Skin of body (tissue), 1 donor: ENCODE measurements at regions not wholly inside any gene's neighbourhood (a gene's known extent, or its start where the extent isn't known, plus 50 kb on each side); places are given as distances from the start of the nearest gene placed in this dataset.
"Not testable (repeated sequence)": the region's sequence is repeated elsewhere in the genome, so short reads cannot be mapped to it uniquely, and the experiment has no call there.

Source experiments
- DNase-seq: peaks from one replicate; lab custom pipeline; 2025; lab: John Stamatoyannopoulos, UW

DNA sequence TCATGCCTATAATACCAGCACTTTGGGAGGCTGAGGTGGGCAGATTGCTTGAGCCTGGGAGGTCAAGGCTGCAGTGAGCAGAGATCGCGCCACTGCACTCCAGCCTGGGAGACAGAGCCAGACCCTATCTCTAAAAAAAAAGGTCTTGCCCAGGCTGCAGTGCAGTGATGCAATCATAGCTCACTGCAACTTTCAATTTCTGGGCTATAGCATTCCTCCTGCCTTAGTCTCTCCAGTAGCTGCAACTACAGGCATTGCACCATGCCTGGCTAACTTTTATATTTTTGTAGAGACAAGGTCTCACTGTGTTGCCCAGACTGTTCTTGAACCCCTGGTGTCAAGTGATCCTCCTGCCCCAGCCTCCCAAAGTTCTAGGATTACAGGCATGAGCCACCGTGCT lies 90.4 kb upstream of the TSC22D1 start:
- DNase-seq: not testable (repeated sequence)

- no peak for DNase-seq
These were observed 88.2 kb upstream of the TSC22D1 start for GRCh38 chr13:44664308-44664707.

DNA sequence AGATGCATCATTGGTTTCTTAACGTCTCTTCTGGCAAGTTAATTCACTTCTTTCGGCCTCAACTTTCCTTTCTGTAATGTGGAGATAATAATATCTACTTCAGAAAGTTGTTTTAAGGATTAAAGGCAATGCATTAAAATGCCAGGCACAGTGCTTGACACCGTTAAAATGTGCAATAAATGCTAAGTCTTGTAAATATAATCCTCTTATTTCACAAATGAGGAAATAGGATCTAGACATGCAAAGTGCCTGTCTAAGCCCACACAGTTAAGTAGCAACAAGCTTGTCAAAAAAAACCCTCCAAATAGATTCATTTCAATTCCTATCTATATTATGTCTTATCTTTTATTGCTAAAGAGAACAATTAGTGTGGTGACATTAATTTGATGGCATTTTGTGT lies 86.4 kb upstream of the TSC22D1 start:
- no peak for DNase-seq

DNA sequence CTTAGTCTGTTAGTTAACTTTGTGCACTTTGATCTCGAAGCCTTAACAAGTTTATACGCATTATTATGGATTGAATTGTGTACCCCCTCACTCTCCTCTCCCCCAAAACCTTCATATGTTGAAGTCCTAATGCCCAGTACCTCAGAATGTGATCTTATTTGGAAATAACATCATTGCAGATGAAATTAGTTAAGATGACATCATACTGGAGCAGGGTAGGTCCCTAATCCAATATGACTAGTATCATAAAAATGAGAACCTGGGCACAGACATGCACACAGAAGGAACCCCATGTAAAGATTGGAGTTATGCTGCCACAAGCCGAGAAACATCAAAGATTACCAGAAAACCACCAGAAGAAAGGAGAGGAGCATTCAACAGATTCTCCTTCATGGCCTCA lies 85.8 kb upstream of the TSC22D1 start:
- DNase-seq: no peak

DNA sequence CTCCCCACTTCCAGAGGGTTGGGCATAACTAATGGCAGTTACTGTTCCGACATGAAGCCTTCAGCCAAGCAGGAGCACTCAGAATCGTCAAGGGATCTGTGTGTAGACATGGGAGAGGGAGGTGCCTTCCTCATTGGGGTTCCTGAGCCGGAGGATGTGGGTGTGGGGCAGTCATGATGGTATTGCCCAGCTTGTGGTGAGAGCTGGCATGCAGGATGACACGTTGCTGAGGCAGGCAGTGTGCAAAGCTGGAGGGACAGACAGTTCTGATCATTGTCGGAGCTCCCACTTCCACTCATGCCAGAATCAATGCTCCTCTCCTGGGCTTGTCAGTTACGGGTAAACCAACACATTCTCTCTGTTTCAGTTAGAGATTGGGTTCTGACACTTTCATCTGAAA lies 83.9 kb upstream of the TSC22D1 start:
- DNase-seq: no peak

- DNase-seq: no peak
These were observed 77.0 kb upstream of the TSC22D1 start for GRCh38 chr13:44652962-44653660.

GRCh38 chr13:44652168-44652567 lies 76.0 kb upstream of the TSC22D1 start:
- no peak for DNase-seq

DNA sequence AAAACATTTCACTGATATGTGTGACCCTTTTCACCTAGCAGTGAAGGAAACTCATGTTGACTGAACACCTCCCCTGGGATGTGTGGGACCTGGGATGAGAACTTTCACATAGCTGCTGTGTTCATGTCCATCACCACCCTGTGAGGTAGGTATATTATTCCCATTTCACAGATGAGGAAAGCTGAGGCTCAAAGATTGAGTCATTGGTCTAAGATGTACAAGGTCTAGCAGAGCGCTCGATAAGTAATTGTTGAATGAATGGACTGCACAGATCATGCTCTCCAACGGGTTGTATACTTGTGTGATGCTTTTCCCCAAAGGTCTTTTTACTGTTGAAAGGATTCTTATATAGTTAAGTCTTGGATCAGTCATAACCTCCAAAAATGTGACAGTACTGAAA lies 75.6 kb upstream of the TSC22D1 start:
- no peak for DNase-seq

- DNase-seq: no peak
These were observed 75.1 kb upstream of the TSC22D1 start for GRCh38 chr13:44651209-44651608.

DNA sequence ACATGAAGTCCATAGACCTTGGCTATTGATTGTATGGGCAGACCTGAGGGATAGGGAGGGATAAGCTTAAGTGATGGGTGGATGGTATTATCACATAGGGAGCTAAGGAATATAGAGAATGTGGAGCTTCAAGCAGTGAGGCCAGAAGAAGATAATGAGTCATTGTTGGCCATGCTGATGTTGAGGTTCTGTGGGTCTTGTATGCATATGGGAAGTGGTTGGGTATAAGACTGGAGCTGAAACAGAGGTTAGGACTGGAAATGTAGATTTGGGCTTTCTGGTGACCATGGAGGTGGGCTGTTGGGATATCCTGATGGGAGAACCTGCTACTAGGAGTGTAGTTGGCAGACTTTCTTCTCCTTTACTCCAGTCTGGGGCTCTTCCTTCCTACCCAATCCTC lies 73.7 kb upstream of the TSC22D1 start:
- DNase-seq: no peak

- no peak for DNase-seq
These were observed 72.9 kb upstream of the TSC22D1 start for GRCh38 chr13:44649104-44649428.

DNA sequence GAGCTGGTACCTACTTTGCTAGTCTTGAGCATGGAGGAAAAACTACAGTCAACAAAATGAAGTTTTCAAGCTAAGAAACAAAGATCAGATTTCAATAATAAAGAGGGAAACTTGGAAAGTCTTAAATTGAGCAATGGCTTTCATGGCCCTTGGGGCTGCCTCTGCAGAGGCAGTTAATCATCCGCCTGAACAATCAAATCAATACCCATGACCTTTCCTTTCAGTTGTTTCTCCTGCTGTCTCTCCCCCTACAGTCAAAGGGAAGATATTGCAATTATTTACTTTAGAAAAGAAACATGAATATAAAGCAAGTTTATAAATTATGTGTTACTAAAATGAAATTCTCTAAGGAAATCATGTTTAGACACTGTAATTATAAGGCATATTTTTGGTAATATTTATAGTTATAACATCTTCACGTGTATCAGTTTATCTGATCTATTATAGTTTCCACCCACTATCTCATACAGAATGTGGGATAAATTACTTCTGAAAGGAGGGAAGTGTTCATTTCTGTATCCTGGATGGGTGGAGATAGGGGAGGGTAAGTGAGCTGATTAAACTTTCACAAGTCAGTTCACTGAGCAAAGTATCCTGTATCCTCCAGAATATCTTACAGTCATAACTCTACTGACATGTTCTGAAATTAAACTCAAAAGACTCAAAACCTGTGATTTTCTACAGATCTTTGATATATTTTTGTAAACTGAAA lies 72.4 kb upstream of the TSC22D1 start:
- no peak for DNase-seq

DNA sequence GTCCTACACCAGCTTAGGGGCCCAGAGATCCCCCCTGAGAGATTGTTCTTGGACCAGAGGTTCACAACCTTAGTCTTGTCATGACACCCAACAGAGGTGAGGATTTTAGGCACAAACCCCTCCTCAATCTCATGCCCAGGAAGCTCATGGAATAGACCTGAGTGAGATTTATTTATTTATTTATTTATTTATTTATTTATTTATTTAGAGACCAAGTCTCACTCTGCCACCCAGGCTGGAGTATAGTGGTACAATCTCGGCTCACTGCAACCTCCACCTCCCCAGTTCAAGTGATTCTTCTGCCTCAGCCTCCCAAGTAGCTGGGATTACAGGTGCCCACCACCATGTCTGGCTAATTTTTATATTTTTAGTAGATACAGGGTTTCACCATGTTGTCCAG lies 71.4 kb upstream of the TSC22D1 start:
- not testable (repeated sequence) for DNase-seq

- DNase-seq: no peak
These were observed 69.9 kb upstream of the TSC22D1 start for GRCh38 chr13:44646044-44646443.

GRCh38 chr13:44643256-44643655 lies 67.1 kb upstream of the TSC22D1 start:
- DNase-seq: no peak

DNA sequence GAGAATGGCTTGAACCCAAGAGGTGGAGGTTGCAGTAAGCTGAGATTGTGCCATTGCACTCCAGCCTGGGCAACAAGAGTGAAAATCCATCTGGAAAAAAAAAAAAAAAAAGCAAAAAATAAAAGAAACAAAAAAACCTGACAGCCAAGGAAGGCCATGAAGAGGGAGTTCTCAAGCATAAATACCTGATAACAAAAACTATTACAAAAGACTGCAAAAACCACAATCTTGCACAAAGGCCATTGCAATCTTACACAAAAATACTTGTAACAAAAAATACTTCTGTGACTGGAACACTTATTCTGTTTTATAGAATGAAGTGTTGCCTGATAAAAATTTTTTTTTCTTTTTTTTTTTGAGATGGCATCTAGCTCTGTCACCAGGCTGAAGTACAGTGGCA lies 61.5 kb upstream of the TSC22D1 start:
- DNase-seq: no peak

- no peak for DNase-seq
These were observed 53.5 kb upstream of the TSC22D1 start for GRCh38 chr13:44629465-44630183.

- DNase-seq: not testable (repeated sequence)
These were observed 52.7 kb upstream of the TSC22D1 start for GRCh38 chr13:44628826-44629225.

DNA sequence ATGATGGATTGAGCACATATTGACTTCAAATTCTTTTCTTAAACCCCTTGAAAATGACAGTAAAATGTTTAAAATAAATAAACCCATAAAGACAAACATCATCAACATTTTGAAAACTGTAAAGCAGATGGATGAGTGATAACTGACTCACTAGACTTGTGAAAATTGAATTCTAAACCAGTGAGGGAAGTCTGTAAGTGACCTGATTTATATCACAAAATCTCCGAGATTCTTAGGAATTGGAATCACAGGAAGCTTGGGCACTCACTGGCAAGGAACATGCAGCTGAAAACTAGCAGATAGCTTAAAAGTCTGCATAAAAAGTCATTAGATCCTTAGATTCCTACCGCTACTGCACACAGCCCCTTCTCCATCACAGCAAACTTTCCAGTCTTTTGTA lies 51.3 kb upstream of the TSC22D1 start:
- DNase-seq: no peak

DNA sequence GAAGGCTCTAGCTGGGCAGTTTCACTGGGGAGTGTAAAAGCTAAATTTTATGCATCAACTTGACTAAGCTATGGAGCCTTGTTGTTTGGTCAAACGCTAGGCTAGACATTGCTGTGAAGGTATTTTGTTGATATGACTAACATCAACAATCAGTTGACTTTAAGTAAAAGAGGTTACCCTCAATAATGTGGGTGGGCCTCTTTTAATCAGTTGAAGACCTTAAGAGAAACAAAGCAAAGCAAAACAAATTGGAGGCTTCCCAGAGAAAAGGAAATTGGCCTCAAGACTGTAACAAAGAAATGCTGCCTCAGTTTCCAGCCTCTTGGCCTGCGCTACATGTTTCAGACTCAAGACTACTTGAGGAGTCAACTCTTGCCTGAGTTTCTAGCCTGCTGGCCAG lies 50.0 kb upstream of the TSC22D1 start:
- no peak for DNase-seq
